Fibroblast of skin of right quadriceps (primary cell): ENCODE measurements at regions not wholly inside any gene's neighbourhood (a gene's known extent, or its start where the extent isn't known, plus 50 kb on each side); places are given as distances from the start of the nearest gene placed in this dataset.
"Not testable (repeated sequence)": the region's sequence is repeated elsewhere in the genome, so short reads cannot be mapped to it uniquely, and the experiment has no call there.

Experiments used
- DNase-seq: peaks from one replicate; pipeline ENCODE4 v3.0.0-alpha.2; 2013

DNA sequence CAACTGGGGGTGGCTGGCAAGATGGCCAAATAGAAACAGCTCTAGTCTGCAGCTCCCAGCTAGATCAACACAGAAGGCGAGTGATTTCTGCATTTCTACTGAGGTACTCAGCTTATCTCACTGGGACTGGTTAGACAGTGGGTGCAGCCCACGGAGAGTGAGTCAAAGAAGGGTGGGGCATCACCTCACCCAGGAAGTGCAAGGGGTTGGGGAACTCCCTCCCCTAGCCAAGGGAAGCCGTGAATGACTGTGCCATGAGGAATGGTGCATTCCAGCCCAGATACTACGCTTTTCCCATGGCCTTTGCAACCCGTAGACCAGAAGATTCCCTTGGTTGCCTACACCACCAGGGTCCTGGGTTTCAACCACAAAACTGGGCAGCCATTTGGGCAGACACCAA is 452.6 kb downstream of the NR4A2 start:
- not testable (repeated sequence) for DNase-seq

DNA sequence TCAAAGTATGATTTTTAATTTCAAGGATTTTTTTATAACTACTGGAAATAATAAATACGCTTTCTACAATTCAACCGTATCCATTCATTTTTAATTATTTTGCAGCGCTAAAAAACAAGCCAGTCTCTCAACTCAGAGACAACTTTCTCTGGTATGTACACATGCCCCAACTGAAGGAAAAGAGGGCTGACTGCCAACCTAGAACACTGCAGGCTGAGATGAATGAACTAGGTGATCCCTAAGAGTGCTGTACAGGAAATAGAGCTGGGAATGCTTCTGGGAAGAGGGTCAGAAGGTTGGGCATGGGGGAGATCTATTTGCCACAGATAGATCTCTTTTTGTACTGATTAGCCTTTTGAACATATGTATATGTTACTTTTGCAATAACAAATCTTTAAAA is 460.1 kb downstream of the NR4A2 start:
- DNase-seq = no peak

DNA sequence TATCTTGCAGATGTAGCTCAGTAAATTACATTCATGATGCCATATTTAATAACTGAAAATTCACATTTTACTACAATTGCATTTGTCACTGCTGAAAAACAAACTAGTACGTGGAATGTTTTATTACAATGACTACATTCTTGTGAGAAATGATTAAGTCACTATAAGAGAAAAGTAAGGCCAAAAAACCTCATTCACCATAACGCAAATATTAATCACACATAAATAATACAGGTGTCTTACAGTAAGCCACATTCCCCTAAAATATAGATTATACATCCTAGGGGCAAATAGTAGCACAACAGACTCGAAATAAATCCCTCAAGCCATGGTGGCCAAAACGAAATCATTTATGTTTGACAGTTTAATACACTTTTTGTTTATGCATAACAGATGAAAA is 460.6 kb downstream of the NR4A2 start:
- DNase-seq = no peak

DNA sequence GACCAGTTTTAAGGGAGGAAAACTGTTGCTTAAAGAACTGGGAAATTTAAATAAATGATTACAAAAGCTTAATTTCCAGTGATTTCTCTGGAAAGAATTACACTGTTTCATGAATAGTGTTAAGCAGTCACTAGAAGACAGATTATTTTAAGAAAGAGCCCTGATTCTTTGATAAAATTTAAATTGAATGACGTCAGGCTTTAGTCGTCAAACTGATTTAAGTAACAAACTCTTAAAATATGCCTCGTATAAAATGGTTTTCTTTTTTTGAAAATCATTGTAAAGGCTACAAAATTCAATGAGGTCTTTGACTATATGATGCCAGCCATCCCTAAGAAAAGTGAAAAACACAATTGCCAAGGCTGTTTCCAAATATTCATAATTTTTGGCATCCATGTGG is 465.0 kb downstream of the NR4A2 start:
- DNase-seq = no peak

DNA sequence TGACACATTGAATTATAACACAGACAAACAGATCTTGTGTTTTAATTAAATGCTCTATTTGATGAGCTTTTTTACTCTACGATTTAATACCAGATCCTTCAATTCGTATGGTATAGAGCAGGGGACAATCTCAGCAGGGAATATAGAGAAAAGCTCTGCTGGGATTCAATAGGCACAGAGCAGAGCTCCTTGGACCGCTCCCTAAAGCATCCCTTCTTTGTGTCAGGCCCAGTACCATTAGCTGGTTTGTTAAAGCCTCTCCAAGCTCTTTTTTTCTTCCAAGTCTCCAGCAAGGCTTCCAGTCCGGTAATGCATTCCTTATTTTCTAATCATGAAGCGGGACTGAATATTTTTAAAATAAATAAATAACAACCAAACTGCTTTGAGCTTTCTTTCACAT is 466.0 kb downstream of the NR4A2 start:
- DNase-seq = no peak

DNA sequence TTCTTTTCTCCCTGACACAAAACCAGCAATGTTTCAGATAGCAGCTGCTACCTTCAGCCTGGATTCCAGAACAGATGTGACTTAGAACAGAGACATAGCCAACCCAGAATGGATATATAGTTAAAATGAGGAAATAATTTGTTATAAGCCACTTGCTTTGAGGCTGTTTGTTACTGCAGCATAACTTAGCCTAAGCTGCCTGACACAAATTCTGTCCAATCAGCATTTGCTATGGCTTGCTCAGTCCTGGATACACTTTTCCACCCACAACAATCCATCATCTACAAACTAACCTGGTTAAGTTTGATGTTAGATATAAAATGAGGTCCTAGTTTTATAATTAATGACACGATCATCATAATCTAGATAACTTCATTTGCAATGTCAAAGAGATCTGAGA is 480.4 kb downstream of the NR4A2 start:
- DNase-seq = no peak

DNA sequence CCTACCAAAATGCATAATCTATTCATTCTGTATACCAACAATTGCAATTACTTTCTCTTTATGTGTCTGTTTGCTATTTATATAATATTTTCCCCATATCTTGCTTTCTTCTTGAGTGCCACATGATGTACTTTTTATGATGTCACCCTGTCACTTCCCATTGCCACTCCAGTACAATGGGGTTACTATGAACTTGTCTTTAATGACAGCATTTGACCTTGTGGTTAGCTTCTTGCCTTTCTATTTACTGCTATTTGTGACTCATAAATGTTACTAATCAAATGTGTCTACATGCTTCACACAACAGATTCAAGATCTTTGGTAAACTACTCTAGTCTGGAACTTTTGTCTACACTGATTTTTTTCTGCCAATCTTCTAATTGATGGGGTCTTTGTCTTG is 486.3 kb downstream of the NR4A2 start:
- no peak for DNase-seq

DNA sequence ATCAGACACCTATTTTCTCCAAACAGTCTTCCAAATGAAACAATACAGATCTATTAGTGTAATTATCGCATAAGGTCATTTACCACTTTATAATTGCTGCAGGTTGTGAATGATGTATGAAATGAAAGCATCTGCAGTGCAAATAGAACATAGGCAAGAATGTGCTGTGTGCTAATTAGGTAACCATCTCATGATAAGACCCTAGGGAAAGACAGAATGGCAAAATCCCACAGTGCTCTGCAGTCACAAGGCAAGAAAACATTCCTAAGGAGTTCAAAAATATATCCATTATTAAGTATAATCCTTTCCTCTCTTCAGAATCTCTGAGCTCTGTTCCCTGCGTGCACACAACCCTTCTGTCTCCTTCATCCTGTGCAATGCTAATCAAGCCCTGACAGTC is 488.1 kb downstream of the NR4A2 start:
- DNase-seq = no peak

DNA sequence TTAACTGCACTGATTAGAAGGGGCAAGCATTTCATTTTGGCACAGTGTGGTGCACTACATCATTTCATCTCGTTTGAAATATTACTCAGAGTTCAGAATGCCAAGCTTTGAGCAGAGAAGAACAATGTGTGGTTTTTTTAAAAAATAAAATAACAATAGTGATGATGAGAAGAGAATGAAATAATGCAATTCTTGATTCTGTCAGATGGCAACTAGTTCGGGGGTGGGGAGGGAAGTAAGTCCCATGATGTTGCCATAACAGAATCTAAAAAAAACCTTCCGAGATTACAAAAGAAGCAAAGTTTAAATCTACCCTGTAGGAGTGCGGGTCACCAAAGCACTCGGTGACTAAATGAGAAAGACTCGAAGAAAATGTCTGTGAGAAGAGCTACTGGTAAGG is 490.4 kb downstream of the NR4A2 start:
- DNase-seq = no peak

DNA sequence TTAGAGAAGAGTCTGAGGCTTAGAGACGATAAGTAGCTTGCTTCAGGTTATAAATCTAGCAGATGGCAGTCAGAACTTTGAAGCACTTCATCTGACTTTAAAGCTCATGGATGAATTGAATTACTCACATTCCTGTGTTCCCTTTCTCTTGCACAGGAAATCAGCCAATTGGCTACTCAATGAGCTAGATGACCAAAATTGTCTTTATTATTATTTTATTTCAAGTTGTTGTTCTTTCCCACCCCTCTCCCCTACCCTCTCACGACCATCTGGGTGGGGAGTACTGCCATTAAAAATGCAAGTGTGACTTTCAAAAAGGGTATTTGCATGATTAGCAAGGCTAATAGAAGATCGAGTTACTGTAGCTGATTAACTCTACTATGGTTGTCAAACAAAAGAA is 491.1 kb downstream of the NR4A2 start:
- DNase-seq = no peak

DNA sequence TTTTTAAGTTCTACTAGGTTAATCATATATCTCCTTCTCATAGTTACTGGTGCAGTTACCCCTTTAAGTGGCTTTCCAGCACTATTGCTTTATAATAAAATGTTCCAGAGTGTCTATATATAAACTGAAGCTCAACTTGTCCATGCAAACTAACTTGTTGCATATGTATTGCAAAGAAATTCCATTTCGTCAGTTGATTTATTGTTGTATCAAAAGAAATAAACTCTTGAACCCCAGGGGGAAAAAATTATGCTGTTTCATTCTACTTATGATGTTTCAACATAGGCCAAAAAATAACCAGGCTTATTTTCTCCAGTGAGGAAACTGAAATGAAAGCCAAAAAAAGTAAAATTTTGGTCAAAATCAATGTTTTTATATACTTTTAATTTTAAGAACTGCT is 491.9 kb downstream of the NR4A2 start:
- no peak for DNase-seq

DNA sequence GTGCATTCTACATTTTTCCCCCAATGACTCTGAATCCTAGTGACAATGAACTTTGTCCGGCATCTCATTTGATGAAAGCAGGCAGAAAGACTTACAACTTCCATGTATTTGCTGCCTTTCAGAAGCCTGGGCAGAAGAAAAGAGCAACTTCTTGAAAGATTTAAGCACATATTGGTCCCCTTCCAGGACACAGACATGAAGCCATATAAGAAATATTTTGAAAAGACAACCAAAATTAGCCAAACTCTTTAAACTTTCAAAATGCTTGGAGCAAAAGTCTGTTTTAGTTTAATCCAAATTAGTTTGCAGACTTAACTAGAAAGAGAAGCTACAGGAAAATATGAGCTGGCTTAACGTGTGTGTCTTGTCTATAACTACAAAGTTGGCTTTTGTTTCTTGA is 492.5 kb downstream of the NR4A2 start:
- DNase-seq = no peak

DNA sequence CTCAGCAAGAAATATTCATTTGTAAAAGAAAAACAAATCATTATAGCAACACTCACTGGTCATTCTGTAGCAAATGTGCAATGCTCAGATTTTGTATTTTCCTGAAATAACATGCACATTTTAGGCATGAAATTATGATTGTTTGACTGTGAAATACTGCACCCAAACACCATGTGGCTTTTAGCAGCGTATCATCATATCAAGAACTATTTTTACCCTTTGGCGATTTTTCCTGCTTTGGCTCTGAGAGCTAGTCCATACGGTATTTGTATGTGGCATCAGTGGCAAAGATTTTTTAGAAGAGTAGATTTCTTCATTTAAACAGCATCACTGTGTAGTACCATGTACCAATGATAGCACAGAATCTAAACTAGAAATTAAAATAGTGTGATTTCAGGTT is 493.1 kb downstream of the NR4A2 start:
- DNase-seq = no peak

DNA sequence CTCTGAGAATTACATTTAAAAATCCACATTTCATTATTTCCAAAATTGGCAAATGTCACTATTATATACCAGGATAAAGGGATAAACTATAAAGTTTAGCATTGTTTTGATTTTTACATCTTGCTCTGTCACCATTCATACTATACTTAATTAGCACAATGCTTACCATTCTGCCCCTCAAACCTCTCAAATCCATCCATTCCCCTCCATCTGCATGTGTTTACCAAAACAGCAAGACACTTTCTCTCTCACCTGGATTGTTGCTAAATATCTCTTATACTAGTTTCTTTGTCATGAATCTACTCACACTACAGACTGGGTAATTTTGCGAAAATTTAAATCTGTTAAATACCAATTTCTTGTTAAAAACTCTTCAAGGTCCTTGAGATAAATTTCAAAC is 496.1 kb downstream of the NR4A2 start:
- no peak for DNase-seq

DNA sequence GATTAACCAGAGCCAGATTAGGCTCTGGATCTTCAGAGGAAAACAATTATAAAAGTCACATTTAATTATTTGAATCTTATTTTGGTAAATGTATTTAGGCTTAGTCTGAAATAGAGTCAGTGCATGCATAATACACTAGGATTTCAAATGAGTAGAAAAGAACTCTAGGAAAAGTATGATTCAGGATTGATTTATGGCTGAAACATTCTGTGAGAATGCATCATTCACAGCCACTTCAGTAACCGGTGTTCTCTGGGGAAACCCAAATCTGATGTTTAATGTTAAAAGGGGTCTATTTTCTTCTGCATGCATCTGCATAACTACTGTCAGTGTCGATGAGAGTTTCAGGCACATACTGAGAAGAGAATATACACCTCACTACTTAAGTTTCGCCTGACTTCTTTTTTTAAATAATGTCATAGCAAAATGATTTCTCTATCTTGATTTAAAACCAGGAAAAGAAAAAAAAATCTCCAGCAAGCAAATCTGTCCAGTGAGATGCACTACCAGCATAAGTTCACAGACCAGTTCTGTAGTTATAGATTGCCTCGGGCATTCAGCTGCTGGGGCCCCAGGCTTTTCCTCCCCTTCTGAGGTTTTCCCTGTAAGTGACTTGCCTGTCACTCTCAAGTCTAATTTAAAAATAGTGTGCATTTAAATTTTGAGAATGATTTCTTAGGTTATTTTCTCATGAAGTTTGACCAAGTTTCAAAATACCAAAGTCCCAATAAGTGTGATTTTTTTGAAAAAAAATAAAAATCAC is 501.5 kb downstream of the NR4A2 start:
- DNase-seq = no peak

DNA sequence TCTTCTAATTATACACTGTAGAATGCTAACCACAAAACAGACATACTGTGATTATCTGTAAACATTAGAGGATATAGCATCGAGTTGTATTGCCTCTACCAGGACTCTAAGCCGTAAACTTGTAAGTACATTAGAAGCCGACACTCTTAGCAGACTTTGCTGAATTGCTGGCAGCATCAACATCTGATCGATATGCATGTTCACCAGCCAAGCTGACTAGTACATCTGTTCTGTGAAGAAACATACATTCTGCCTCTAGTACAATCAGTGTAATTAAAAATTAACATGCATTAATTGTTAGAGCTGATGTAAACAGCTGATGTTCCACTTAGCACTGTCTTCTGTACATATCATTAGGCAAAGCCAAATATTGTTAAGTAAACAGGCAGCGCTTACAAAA is 502.2 kb downstream of the NR4A2 start:
- no peak for DNase-seq

DNA sequence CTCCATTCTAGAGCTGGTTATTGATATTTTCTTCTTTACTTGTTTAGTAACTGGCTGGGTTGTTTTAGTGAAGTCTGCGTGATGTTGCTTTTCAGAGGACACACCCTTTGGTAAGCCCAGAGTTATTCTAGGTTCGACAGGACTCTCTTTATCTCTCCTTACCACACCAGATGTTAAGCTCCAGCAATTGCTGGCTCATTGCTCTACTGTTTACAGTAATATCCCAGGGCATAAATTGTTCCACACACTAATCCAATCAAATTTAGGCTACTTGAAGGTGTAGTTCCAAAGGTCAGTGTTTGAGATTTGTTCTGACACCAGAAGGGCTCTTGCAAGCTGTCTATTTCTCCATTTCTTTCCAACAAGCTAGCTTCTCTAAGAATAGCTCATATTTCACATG is 506.6 kb downstream of the NR4A2 start:
- DNase-seq = no peak

DNA sequence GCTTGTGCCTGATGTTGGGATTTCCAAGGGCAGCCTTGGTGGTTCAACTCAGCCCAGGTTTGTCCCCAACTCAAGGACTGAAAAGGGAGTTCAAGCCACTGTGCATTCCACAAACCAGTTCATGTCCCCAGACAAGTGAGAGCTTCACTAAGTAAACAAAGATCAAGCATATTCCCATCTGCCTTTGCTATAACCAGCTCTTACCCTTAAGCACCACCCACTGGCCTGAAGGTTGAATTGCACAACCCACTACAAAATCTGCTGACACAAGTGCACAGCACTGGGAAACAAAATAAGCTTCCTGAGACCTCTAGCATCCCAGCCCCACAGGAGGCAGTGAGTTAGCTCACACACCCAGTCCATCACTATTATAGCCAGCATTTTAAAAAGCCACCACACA is 516.7 kb downstream of the NR4A2 start:
- DNase-seq = no peak

DNA sequence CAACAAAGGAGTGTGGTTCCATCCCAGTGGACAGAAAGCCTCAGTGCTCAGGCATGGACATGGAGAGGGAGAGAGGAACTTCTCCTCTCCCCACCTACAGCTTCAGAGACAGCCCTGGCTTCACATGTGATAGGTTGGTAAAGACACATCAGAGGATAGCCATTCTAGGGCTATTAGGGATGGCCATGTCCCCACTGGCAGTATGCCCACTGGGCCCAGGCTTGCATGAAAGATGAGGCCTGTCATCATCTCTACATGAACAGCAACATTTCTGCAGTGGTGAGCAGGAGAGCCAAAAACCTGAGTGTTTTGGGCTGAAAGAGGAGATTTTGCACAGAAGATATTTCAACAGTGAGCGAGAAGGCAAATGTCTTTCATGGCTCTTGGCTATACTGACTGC is 517.2 kb downstream of the NR4A2 start:
- DNase-seq = no peak

DNA sequence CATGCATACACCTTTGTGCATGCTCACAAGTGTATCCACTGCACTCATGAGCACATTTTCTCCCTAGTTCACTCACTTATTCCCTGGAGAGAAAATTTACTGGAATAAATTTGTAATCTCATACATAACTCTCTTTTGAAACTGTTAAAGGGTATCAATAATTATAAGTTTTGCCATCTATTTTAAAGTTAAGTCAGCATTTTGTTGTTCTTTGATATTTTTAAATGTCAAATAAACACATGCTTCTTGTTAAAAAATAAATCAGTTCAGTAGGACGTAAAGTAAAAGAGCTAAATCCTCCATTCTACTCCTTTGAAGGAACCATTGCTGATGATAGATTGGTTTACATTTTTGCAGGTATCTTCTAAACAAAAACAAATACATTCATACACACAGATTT is 522.1 kb downstream of the NR4A2 start:
- DNase-seq = no peak

DNA sequence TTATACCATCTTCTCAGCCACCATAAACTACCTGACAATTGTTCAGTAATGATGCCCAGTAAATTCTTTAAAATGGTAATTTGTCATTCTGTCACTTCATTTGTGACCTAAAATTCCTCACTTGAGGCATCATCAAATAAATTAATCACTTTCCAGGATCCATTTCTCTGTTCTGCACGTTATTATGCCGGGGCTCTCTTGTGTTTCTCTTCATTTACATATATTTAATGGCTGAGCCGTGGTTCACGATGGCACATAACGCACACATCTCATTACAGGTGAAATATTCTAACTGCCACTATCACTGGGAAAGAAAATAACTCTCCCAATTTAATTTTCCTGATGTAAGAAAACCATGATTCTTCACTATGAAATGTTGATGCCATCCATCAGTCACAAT is 529.6 kb downstream of the NR4A2 start:
- DNase-seq = no peak

DNA sequence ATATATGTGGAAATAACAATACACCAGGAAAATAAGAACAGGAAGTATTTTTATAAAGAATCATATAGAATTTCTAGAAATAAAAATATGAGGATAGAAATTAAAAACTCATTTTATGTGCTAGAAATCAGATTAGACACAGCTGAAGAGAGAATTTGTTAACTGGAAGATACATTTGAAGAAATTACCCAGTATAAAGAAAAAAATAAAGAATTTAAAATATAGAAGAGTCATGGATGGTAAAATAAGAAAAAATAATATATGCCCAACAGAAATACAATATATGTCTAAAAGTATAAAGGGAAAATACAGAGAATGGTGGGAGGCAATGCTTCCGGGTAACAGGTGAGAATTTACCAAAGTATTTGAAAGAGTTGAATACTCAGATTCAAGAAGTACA is 539.9 kb downstream of the NR4A2 start:
- no peak for DNase-seq

DNA sequence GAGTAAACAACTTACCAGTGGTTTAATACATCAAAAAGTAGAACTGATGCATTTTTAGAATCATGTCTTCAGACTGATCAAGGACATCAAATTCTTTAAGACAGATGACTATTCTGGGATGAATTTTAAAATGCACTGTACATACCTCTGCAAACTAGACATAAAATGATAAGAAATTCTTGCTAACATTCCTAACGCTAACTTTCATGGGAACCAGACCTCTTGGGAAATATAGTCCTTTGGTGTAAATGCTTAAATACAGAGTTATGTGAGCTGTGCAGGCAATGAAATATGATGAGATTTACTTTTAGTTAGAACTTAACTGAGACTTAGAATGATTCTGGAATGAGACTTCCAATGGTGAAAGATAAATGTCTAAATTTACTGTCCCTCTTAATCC is 562.0 kb downstream of the NR4A2 start:
- no peak for DNase-seq

DNA sequence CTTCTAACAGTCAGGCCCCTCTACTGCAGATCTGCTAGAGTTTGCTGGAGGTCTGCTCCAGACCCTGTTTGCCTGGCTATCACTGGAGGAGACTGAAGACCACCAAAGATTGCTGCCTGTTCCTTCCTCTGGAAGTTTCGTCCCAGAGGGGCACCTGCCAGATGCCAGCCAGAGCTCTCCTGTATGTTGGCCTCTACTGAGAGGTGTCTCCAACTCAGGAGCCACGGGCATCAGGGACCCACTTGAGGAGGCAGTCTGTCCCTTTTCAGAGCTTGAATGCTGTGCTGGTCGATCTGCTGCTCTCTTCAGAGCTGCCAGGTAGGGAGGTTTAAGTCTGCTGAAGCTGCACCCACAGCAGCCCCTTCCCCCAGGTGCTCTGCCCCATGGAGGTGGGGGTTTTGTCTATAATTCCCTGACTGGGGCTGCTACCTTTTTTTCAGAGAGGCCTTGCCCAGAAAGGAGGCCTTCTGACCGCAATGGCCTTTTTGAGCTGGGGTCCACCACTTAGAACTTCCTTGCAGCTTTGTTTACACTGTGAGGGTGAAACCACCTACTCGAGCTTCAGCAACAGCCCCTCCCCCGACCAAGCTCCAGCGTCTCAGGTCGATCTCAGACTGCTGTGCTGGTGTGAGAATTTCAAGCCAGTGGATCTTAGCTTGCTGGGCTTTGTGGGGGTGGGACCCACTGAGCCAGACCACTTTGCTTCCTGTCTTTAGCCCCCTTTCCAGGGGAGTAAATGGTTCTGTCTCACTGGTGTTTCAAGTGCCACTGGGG is 566.0 kb downstream of the NR4A2 start:
- DNase-seq = no peak

DNA sequence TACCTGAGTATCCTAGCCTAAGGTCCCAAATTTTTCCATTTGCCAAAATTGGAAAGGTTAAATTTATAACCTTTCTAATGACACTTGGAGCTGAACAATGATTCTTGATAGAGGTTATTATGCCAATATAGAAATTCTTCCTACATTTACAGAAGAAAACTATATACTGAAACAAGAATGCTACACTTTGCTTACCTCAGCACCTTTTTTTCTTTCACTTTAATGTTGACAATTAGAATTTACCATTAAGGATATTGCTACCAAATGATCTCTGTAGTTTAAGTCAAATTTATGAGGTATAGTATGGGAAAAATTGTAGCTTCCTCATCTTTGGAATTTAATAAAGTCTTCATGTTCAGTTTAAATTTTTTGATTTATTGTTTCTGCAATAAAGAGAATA is 577.0 kb downstream of the NR4A2 start:
- DNase-seq = no peak
